Osteocyte (in vitro differentiated cells): ENCODE measurements at regions not wholly inside any gene's neighbourhood (a gene's known extent, or its start where the extent isn't known, plus 50 kb on each side); places are given as distances from the start of the nearest gene placed in this dataset.
"Not testable (repeated sequence)": the region's sequence is repeated elsewhere in the genome, so short reads cannot be mapped to it uniquely, and the experiment has no call there.

ENCODE experiments used
- DNase-seq: peaks from one replicate; pipeline ENCODE4 v3.0.0; 2021; ENCODE audit warnings: mixed read lengths; ENCODE audit not compliant: unreplicated experiment; ENCODE audit errors: extremely low spot score
- H3K27ac Mint-ChIP-seq: one replicate; pipeline ENCODE4 v1.8.0; 2021; ENCODE audit warnings: mild to moderate bottlenecking, mixed read lengths; ENCODE audit not compliant: unreplicated experiment
- H3K27me3 Mint-ChIP-seq: one replicate; pipeline ENCODE4 v1.8.0; 2021; ENCODE audit warnings: mixed read lengths; ENCODE audit not compliant: unreplicated experiment
- H3K36me3 Mint-ChIP-seq: one replicate; pipeline ENCODE4 v1.8.0; 2021; ENCODE audit warnings: mixed read lengths; ENCODE audit not compliant: unreplicated experiment
- H3K4me1 Mint-ChIP-seq: one replicate; pipeline ENCODE4 v1.8.0; 2021; ENCODE audit warnings: mixed read lengths; ENCODE audit not compliant: unreplicated experiment
- H3K4me3 Mint-ChIP-seq: one replicate; pipeline ENCODE4 v1.8.0; 2021; ENCODE audit warnings: mild to moderate bottlenecking, moderate library complexity, mixed read lengths; ENCODE audit not compliant: unreplicated experiment
- H3K9me3 Mint-ChIP-seq: one replicate; pipeline ENCODE4 v1.8.0; 2021; ENCODE audit warnings: mixed read lengths; ENCODE audit not compliant: unreplicated experiment

GRCh38 chr9:66046992-66047391, 310.0 kb downstream of the FOXD4L4 start:
- not testable (repeated sequence) for H3K4me3 Mint-ChIP-seq, DNase-seq, H3K36me3 Mint-ChIP-seq, H3K4me1 Mint-ChIP-seq, H3K27me3 Mint-ChIP-seq, H3K27ac Mint-ChIP-seq, H3K9me3 Mint-ChIP-seq

- not testable (repeated sequence) for H3K4me1 Mint-ChIP-seq, H3K27me3 Mint-ChIP-seq, DNase-seq, H3K27ac Mint-ChIP-seq, H3K36me3 Mint-ChIP-seq, H3K4me3 Mint-ChIP-seq, H3K9me3 Mint-ChIP-seq
Measured at GRCh38 chr9:66049721-66050120, 312.8 kb downstream of the FOXD4L4 start.

- not testable (repeated sequence) for DNase-seq, H3K4me3 Mint-ChIP-seq, H3K9me3 Mint-ChIP-seq, H3K27me3 Mint-ChIP-seq, H3K27ac Mint-ChIP-seq, H3K36me3 Mint-ChIP-seq, H3K4me1 Mint-ChIP-seq
Measured at GRCh38 chr9:66054705-66055104, 317.8 kb downstream of the FOXD4L4 start.

- DNase-seq, H3K27ac Mint-ChIP-seq, H3K9me3 Mint-ChIP-seq, H3K4me1 Mint-ChIP-seq, H3K4me3 Mint-ChIP-seq, H3K27me3 Mint-ChIP-seq, H3K36me3 Mint-ChIP-seq: not testable (repeated sequence)
Measured at GRCh38 chr9:66060681-66061080, 323.7 kb downstream of the FOXD4L4 start.

- not testable (repeated sequence) for DNase-seq, H3K9me3 Mint-ChIP-seq, H3K4me1 Mint-ChIP-seq, H3K36me3 Mint-ChIP-seq, H3K27ac Mint-ChIP-seq, H3K4me3 Mint-ChIP-seq, H3K27me3 Mint-ChIP-seq
Measured at GRCh38 chr9:66063822-66064221, 326.9 kb downstream of the FOXD4L4 start.

- H3K27ac Mint-ChIP-seq, H3K27me3 Mint-ChIP-seq, H3K4me1 Mint-ChIP-seq, H3K36me3 Mint-ChIP-seq, H3K4me3 Mint-ChIP-seq, H3K9me3 Mint-ChIP-seq: not testable (repeated sequence)
- DNase-seq = peak; percentile 81
Measured at GRCh38 chr9:66065735-66066134, 328.8 kb downstream of the FOXD4L4 start.

GRCh38 chr9:66067231-66067630, 330.3 kb downstream of the FOXD4L4 start:
- DNase-seq = peak; percentile 85
- H3K4me3 Mint-ChIP-seq, H3K27me3 Mint-ChIP-seq: not testable (repeated sequence)

GRCh38 chr9:66068451-66068989, 331.6 kb downstream of the FOXD4L4 start:
- not testable (repeated sequence) for H3K9me3 Mint-ChIP-seq, H3K27me3 Mint-ChIP-seq, H3K36me3 Mint-ChIP-seq

More at GRCh38 chr9:66067231-66067630, 330.3 kb downstream of the FOXD4L4 start:
- not testable (repeated sequence) for H3K27ac Mint-ChIP-seq, H3K9me3 Mint-ChIP-seq, H3K36me3 Mint-ChIP-seq, H3K4me1 Mint-ChIP-seq

GRCh38 chr9:66069025-66069424, 332.1 kb downstream of the FOXD4L4 start:
- H3K36me3 Mint-ChIP-seq, H3K27ac Mint-ChIP-seq, H3K4me1 Mint-ChIP-seq, H3K4me3 Mint-ChIP-seq, H3K27me3 Mint-ChIP-seq, DNase-seq, H3K9me3 Mint-ChIP-seq: not testable (repeated sequence)

More at GRCh38 chr9:66068451-66068989, 331.6 kb downstream of the FOXD4L4 start:
- not testable (repeated sequence) for H3K4me3 Mint-ChIP-seq, H3K27ac Mint-ChIP-seq, DNase-seq, H3K4me1 Mint-ChIP-seq

- H3K9me3 Mint-ChIP-seq, H3K27me3 Mint-ChIP-seq, H3K27ac Mint-ChIP-seq, H3K4me3 Mint-ChIP-seq, H3K4me1 Mint-ChIP-seq, H3K36me3 Mint-ChIP-seq, DNase-seq: not testable (repeated sequence)
Measured at GRCh38 chr9:66073111-66073510, 336.2 kb downstream of the FOXD4L4 start.

- not testable (repeated sequence) for H3K4me3 Mint-ChIP-seq, H3K36me3 Mint-ChIP-seq
Measured at GRCh38 chr9:66082811-66083210, 345.9 kb downstream of the FOXD4L4 start.

More at GRCh38 chr9:66082811-66083210, 345.9 kb downstream of the FOXD4L4 start:
- not testable (repeated sequence) for H3K9me3 Mint-ChIP-seq, H3K27ac Mint-ChIP-seq, H3K4me1 Mint-ChIP-seq, H3K27me3 Mint-ChIP-seq, DNase-seq
